ENCODE measurements at regions not wholly inside any gene's neighbourhood (a gene's known extent, or its start where the extent isn't known, plus 50 kb on each side); places are given as distances from the start of the nearest gene placed in this dataset.
"Not testable (repeated sequence)": the region's sequence is repeated elsewhere in the genome, so short reads cannot be mapped to it uniquely, and the experiment has no call there.

GRCh38 chr1:146324463-146324862 lies 95.6 kb upstream of the NOTCH2NLA start:
- not testable (repeated sequence) for TF ChIP-seq EZH2 (IDR thresholded peaks at IDR 0.05; ENCODE audit: low read length, missing control alignments); CTCF (conservative IDR thresholded peaks at IDR 0.05 in 1 of 2, IDR thresholded peaks at IDR 0.05 in 1 of 2; ENCODE audit: low read depth in 1 of 2, low read length in 2 of 2)
